ENCODE measurements at regions not wholly inside any gene's neighbourhood (a gene's known extent, or its start where the extent isn't known, plus 50 kb on each side); places are given as distances from the start of the nearest gene placed in this dataset.

GRCh38 chr12:126198966-126199692 is 1133.9 kb downstream of the AACS start:
- Histone ChIP-seq H3K27ac (no peak overlapping the region), H3K4me3 (no peak overlapping the region), H3K4me1 (ENCODE audit: low read depth) (no peaks in the 10 kb centered on the region), H3K27me3 (no peaks in the 10 kb centered on the region), H3K9me3 (ENCODE audit: low read depth) (no peaks in the 10 kb centered on the region), H3K36me3 (no peaks in the 10 kb centered on the region)
- no peak for DNase-seq (ENCODE audit: low read depth in 1 of 2, low spot score in 1 of 2)
- TF ChIP-seq, protein P1, sequence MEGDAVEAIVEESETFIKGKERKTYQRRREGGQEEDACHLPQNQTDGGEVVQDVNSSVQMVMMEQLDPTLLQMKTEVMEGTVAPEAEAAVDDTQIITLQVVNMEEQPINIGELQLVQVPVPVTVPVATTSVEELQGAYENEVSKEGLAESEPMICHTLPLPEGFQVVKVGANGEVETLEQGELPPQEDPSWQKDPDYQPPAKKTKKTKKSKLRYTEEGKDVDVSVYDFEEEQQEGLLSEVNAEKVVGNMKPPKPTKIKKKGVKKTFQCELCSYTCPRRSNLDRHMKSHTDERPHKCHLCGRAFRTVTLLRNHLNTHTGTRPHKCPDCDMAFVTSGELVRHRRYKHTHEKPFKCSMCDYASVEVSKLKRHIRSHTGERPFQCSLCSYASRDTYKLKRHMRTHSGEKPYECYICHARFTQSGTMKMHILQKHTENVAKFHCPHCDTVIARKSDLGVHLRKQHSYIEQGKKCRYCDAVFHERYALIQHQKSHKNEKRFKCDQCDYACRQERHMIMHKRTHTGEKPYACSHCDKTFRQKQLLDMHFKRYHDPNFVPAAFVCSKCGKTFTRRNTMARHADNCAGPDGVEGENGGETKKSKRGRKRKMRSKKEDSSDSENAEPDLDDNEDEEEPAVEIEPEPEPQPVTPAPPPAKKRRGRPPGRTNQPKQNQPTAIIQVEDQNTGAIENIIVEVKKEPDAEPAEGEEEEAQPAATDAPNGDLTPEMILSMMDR (IDR thresholded peaks at IDR 0.05; ENCODE audit: low read depth, low read length), result no peak

DNA sequence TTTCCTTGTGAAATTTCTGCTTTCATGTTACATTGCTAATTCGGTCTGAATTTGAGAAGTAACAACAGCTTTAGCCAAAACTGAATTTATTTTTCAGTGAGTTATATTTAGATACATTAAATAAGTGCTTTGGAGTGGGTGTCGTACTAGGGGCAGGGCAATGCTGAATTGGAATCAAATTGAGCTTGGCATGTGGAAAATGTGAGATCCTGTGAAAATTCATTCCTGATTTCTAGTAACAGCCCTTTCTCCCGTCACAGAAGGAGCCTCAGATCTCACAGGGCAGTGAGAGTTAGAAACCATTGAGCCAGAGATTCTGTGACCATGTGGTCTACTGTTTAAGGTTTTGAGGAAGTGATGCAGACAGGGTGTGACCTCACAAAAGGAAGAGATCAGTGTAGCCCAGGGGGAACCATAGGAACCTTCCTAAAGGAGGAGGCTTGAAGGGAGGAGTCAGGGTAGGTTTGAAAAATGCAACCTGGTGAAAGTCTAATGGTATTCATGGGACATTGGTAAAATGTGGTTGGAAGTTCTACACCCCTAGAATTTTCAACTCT is 1136.8 kb downstream of the AACS start:
- Histone ChIP-seq H3K36me3 (no peaks in the 10 kb centered on the region), H3K27ac (no peak overlapping the region), H3K9me3 (ENCODE audit: low read depth) (no peaks in the 10 kb centered on the region), H3K4me1 (ENCODE audit: low read depth) (no peaks in the 10 kb centered on the region), H3K4me3 (no peak overlapping the region), H3K27me3 (no peaks in the 10 kb centered on the region)
- no peak for DNase-seq (ENCODE audit: low read depth in 1 of 2, low spot score in 1 of 2)
- TF ChIP-seq, protein P1 (IDR thresholded peaks at IDR 0.05; ENCODE audit: low read depth, low read length), result no peak

GRCh38 chr12:126204326-126204725 is 1139.1 kb downstream of the AACS start:
- H3K4me3 ChIP-seq, result no peak overlapping the region
- DNase-seq (ENCODE audit: low read depth in 1 of 2, low spot score in 1 of 2), result no peak
- H3K36me3 ChIP-seq, result no peaks in the 10 kb centered on the region
- no peaks in the 10 kb centered on the region for H3K4me1 ChIP-seq (ENCODE audit: low read depth)
- TF ChIP-seq, protein P1 (IDR thresholded peaks at IDR 0.05; ENCODE audit: low read depth, low read length), result no peak
- no peaks in the 10 kb centered on the region for H3K9me3 ChIP-seq (ENCODE audit: low read depth)
- no peaks in the 10 kb centered on the region for H3K27me3 ChIP-seq
- no peak overlapping the region for H3K27ac ChIP-seq

DNA sequence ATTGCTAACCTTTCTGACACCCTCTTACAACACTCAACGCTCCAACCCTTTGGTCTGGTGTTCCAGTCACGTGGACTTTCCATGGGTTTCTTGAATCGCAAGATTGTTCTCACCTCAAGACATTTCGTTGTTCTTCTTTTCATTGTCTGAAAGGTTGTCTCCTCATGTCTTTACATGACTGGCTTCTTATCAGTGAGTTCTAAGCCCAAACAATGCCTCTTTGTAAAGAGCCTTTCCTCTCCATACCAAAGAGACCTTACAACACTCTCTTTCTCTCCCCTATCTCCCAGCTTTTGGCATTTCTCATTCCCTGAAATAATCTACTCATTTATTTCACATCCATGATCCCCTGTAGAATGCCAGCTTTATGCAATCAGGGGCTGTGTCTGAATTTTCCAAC is 1144.8 kb downstream of the AACS start:
- H3K27ac ChIP-seq, result no peak overlapping the region
- no peaks in the 10 kb centered on the region for H3K9me3 ChIP-seq (ENCODE audit: low read depth)
- H3K36me3 ChIP-seq, result no peaks in the 10 kb centered on the region
- no peak overlapping the region for H3K4me3 ChIP-seq
- TF ChIP-seq, protein P1 (IDR thresholded peaks at IDR 0.05; ENCODE audit: low read depth, low read length), result no peak
- DNase-seq (ENCODE audit: low read depth in 1 of 2, low spot score in 1 of 2), result peak; percentile 8 to 26
- no peaks in the 10 kb centered on the region for H3K27me3 ChIP-seq
- no peaks in the 10 kb centered on the region for H3K4me1 ChIP-seq (ENCODE audit: low read depth)

- TF ChIP-seq, protein P1 (IDR thresholded peaks at IDR 0.05; ENCODE audit: low read depth, low read length), result no peak
- DNase-seq (ENCODE audit: low read depth in 1 of 2, low spot score in 1 of 2), result peak in 1 of 2 donors; percentile 0
- no peaks in the 10 kb centered on the region for H3K36me3 ChIP-seq
- no peaks in the 10 kb centered on the region for H3K9me3 ChIP-seq (ENCODE audit: low read depth)
- no peak overlapping the region for H3K4me3 ChIP-seq
- no peaks in the 10 kb centered on the region for H3K27me3 ChIP-seq
- no peak overlapping the region for H3K27ac ChIP-seq
- no peaks in the 10 kb centered on the region for H3K4me1 ChIP-seq (ENCODE audit: low read depth)
These were observed 1145.2 kb downstream of the AACS start for GRCh38 chr12:126210448-126210847.
